ENCODE measurements at regions not wholly inside any gene's neighbourhood (a gene's known extent, or its start where the extent isn't known, plus 50 kb on each side); places are given as distances from the start of the nearest gene placed in this dataset.

- TF ChIP-seq CTCF (IDR thresholded peaks at IDR 0.05; ENCODE audit: low read depth, low read length, missing input control): no peak
- TF ChIP-seq EGR1 (IDR thresholded peaks at IDR 0.05; ENCODE audit: low read depth in 2 of 2): no peak
- TF ChIP-seq JUND (IDR thresholded peaks at IDR 0.05): no peak
- TF ChIP-seq TAF1 (conservative IDR thresholded peaks at IDR 0.05): no peak
- no peak for TF ChIP-seq YY1 (IDR thresholded peaks at IDR 0.05)
- TF ChIP-seq MAX (IDR thresholded peaks at IDR 0.05): no peak
- no peak for TF ChIP-seq SP1 (IDR thresholded peaks at IDR 0.05)
These were observed 404.4 kb downstream of the HAPSTR1 start for GRCh38 chr16:9495824-9496223.

Data from liver (tissue), 3 donors.